ENCODE measurements at regions not wholly inside any gene's neighbourhood (a gene's known extent, or its start where the extent isn't known, plus 50 kb on each side); places are given as distances from the start of the nearest gene placed in this dataset.

GRCh38 chr2:3037196-3038194, 340.1 kb downstream of the EIPR1 start (continued):
- TF ChIP-seq ZBTB33 (CRISPR knock-in tag; IDR thresholded peaks at IDR 0.05) (no peak), EP300 (IDR thresholded peaks at IDR 0.05; ENCODE audit: low read length) (no peak)

GRCh38 chr2:3036432-3037125, 341.0 kb downstream of the EIPR1 start:
- ChIA-PET POLR2A (no interaction called here), CTCF (ENCODE audit: low intra/inter-chr PET ratio) (no interaction called here)
- DNase-seq (ENCODE audit: extremely low read depth in 1 of 4, low spot score in 3 of 4) (no peak), ATAC-seq (no peak), FAIRE-seq (no peak)
- Histone ChIP-seq H3K9ac (ENCODE audit: insufficient read depth in 1 of 2, low read depth in 2 of 2, low read length in 2 of 2) (no peak overlapping the region), H3K9me1 (ENCODE audit: control insufficient read depth, insufficient read depth, low read length) (no peaks in the 10 kb centered on the region), H3K4me1 (replicated peaks in 1 of 2; ENCODE audit: control insufficient read depth in 2 of 2, insufficient read depth in 2 of 2, low read length in 2 of 2) (no peaks in the 10 kb centered on the region), H4K20me1 (replicated peaks; ENCODE audit: control insufficient read depth, insufficient read depth, low read length) (no peaks in the 10 kb centered on the region; the same call in 1 of the 2 replicates), H3K36me3 (ENCODE audit: control insufficient read depth, insufficient read depth, low read length) (no peaks in the 10 kb centered on the region), H3K27me3 (ENCODE audit: control insufficient read depth in 2 of 2, insufficient read depth in 2 of 2, low read length in 2 of 2) (peaks cover 45 to 78% of the 10 kb centered on the region in 2 experiments), H3K4me3 (no peak overlapping the region), H3K9me3 (replicated peaks; ENCODE audit: control insufficient read depth, insufficient read depth, low read depth, low read length) (no peaks in the 10 kb centered on the region), H3K4me2 (ENCODE audit: insufficient read depth, low read length) (no peak overlapping the region), H3K79me2 (ENCODE audit: control insufficient read depth, insufficient read depth, low read length) (no peaks in the 10 kb centered on the region), H3K27ac (ENCODE audit: extremely low read depth, low read depth, low read length) (no peak overlapping the region), H2AFZ (ENCODE audit: low read depth, low read length) (no peak overlapping the region)
- intact Hi-C loops (cut with micrococcal nuclease), result no loop called here
- in situ Hi-C loops (cut with MboI), result no loop called here
- no TSS peak for BruUV-seq (replicated peaks)
- TF ChIP-seq ZNF551 (CRISPR knock-in tag; IDR thresholded peaks at IDR 0.05), result no peak
- no peak for TF ChIP-seq ZNF592 (IDR thresholded peaks at IDR 0.05)
- no peak for TF ChIP-seq CTCFL (IDR thresholded peaks at IDR 0.05; ENCODE audit: borderline replicate concordance, insufficient read depth, low read depth, low read length, poor library complexity, severe bottlenecking)
- 1% methylated on average over 16 of the region's 18 CpGs for WGBS (ENCODE audit: insufficient coverage, low coverage, missing lambda C conversion rate)

Data from K562 (cell line).